DMS53 treated with DMSO at 0.1 percent for 48 hours (cell line): ENCODE measurements at regions not wholly inside any gene's neighbourhood (a gene's known extent, or its start where the extent isn't known, plus 50 kb on each side); places are given as distances from the start of the nearest gene placed in this dataset.
A peak's percentile ranks its signal among the peaks of the same experiment; 100 is the strongest.
"Not testable (repeated sequence)": the region's sequence is repeated elsewhere in the genome, so short reads cannot be mapped to it uniquely, and the experiment has no call there.

Source experiments
- DNase-seq: peaks from one replicate; lab custom pipeline; 2025; ENCODE audit not compliant: unreplicated experiment; lab: John Stamatoyannopoulos, UW

GRCh38 chr12:91896286-91897024 lies 249.2 kb downstream of the BTG1 start:
- DNase-seq = no peak

GRCh38 chr12:91894911-91895310 lies 250.7 kb downstream of the BTG1 start:
- no peak for DNase-seq

- peak; percentile 57 for DNase-seq
Measured at GRCh38 chr12:91893476-91893875, 252.2 kb downstream of the BTG1 start.

DNA sequence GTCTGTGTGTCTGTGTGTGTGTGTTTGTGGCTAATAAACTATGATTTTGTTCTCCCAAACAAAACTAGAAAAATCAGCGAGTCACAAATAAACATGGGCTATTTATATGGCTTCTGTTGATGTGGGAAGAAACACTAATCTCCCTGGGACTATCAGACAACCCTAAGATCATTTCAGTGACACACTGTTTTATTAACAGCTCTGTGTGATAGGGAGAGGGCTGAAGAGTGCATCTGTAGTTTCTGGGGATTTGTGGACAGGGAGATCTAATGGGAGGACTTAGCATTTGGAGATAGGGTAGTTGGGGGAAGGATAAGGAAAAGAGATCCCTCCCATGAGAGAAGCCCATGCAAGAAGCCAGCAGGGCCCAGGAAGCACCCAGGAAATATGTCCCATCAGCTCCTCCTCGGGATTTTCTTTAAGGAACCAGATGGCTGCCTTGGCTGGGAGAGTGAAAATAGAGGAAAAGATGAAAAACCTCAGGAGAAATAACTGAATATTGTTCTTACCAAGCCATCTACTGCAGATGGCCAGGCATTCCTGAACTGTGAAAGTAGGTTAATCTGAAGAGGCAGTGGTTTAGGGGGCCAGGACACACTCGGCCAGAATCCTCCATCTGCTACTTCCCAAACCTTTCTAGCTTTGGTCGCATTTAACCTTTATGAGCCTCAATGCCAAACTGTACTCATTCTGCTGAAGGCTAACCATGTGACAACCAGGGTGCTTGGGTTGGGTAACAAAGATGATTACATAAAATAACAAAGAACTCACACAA lies 253.4 kb downstream of the BTG1 start:
- DNase-seq = no peak

DNA sequence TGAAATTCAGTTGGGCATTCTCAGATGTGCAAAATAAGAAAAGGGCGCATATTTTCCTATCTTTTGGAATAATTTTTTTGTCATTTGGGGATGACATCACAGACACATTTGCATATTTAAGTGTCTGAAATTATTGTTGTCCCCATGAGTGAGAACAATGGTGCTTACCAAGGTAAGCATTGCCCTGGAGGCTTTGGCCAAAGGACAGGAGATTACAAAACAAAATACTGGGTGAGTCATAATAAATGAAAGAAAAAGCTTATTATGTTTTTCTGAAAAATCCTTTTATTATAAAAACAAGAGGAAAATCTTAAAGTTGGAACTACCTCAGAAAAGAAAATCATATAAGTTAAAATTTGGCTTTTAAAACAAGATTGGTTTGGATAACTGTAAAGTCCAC lies 254.9 kb downstream of the BTG1 start:
- no peak for DNase-seq

DNA sequence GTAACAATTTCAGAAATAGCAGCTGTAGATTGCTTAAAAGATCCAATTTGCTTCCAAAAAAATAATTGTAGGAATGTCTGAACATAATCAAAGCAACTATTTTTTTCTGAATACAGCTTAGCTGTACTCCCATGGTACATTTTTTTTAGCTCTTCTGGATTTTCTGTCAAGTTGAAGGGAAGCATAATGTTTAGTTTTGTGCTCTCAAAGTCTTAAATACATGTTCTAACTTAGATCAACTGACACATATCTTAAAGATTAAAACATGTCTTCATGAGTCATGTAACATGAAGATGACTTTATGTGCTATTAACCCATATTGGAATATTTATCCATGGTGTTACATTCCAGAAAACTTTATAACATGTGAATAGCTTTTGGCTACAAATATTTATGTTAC lies 255.7 kb downstream of the BTG1 start:
- no peak for DNase-seq

DNA sequence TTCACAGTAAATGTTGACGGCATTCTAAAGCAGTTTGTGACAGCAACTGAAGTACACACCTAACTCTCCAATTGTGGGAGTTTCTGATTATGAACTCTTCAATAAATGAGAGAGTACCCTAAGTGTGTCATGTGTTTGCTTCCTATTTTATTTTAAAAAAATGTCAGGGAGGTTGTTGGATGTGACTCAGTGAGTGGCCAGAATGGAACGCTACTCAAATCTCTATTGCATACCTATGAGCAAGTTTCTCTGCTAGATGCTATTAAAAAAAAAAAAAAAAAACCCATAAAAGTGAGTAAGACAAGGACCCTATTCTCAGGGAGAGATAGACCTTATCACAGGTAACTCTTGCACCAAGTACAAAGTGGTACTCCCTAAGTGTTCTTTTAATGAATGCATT lies 256.6 kb downstream of the BTG1 start:
- DNase-seq = no peak

DNA sequence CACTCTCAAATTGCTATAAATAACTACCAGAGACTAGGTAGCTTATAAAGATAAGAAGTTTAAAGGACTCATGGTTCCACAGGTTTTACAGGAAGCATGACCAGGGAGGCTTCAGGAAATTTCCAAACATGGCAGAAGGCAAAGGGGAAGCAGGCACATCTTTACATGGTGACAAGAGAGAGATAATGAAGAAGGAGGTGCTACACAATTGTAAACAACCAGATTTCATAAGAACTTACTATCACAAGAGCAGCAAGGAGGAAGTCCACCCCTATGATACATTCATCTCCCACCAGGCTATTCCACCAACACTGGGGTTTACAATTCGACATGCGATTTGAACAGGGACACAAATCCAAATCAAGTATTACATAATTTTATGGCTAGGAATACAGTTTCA lies 257.7 kb downstream of the BTG1 start:
- DNase-seq = no peak

- peak; percentile 15 for DNase-seq
Measured at GRCh38 chr12:91885851-91886731, 259.6 kb downstream of the BTG1 start.

GRCh38 chr12:91884230-91884629 lies 261.4 kb downstream of the BTG1 start:
- DNase-seq = no peak

GRCh38 chr12:91883811-91884210 lies 261.8 kb downstream of the BTG1 start:
- no peak for DNase-seq

- no peak for DNase-seq
Measured at GRCh38 chr12:91882910-91883309, 262.7 kb downstream of the BTG1 start.

DNA sequence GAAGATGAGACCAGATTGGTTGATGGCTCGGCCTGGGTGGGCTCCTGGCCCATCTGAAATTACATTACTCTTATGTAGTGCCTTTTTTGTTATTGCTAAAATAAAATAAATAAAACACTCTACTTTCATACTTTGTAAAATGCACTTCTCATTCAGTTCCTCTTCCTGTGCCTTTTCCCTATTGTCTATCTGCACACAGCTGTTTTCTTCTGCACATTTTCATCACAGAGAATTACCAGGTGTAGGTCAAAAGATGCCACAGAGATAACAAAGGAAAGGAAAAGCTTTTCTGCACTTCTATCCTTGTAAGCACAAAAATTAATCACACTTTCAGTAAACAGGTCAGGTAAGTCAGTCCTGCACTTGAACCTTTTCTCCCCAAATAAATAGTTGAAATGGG lies 265.1 kb downstream of the BTG1 start:
- no peak for DNase-seq

GRCh38 chr12:91877456-91878235 lies 268.0 kb downstream of the BTG1 start:
- DNase-seq = peak; percentile 65

GRCh38 chr12:91877022-91877421 lies 268.6 kb downstream of the BTG1 start:
- DNase-seq = peak; percentile 91

DNA sequence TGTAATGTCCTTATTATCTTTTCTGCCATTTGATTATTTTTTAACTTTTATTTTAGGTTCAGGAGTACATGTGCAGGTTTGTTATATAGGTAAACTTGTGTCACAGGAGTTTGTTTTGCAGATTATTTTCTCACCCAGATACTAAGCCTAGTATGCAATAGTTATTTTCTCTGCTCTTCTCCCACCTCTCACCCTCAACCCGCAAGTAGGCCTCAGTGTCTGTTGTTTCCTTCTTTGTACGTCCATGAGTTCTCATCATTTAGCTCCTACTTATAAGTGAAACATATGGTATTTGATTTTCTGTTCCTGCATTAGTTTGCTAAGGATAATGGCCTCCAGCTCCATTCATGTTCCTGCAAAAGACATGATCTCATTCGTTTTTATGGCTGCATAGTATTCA lies 270.0 kb downstream of the BTG1 start:
- DNase-seq = not testable (repeated sequence)

DNA sequence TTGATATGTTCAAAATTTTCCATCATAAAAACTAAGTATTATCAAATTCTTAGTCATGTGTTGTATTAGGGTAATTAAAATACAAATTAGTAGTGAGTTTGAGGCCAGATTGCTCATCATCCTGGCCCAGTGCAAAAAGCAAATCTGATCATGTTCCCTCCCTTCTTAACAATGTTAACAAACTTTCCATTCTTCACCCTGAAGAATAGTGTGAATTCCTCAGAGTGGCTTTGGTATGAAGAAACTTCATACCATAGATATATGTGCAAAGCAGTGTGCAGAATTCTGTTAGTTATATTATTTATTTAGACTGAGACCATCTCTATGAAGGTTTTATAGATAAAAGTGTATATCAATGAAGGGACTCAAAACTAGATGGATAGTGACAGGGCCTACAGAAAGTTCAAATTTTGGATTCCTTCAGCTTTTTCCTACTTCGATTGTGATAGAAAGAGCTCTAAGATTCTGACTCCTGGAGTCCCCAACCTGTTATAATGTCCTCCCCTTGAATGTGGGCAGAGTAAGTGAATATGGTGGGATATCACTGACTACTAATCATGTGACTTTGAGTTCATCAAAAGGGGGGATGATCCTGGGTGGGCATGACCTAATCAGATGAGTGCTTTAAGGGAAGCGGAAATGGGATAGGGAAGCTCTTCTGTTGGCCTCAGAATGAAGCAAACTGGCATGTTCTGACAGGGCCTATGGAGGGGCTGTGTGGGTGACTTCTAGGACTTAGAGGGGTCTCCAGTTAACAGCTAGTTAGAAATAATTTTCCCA lies 271.4 kb downstream of the BTG1 start:
- DNase-seq = no peak

GRCh38 chr12:91871751-91872150 lies 273.9 kb downstream of the BTG1 start:
- peak; percentile 54 for DNase-seq

GRCh38 chr12:91870872-91871707 lies 274.6 kb downstream of the BTG1 start:
- DNase-seq = peak; percentile 98
